GM10266 (cell line): ENCODE measurements at regions not wholly inside any gene's neighbourhood (a gene's known extent, or its start where the extent isn't known, plus 50 kb on each side); places are given as distances from the start of the nearest gene placed in this dataset.

Source experiments
- DNase-seq: peaks from one replicate; pipeline ENCODE4 v3.0.0; 2012; ENCODE audit errors: extremely low spot score
- TF ChIP-seq, protein P1 (sequence below): IDR thresholded peaks from 2 replicates; pipeline ENCODE4 v1.5.1; 2012; ENCODE audit warnings: mild to moderate bottlenecking, low read depth; ENCODE audit not compliant: control insufficient read depth, insufficient read depth; ENCODE audit errors: missing control alignments

DNA sequence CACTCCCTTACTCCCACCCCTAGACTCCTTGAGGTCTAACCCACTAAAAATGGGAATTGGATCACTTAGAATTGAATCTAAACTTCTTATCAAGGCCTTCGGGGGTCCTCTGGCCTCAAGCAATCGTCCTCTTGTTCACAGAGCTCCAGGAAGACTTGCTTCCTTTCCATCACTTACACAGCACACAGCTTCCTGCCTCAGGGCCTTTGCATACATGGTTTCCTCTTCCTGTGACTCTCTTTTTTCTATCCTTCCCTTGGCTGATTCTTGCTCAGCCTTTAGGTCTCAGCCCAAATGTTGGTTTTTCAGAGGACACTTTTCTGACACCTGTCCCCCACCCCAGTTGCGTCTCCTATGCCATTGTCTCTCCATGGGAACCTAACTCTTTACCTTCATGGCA lies 50.0 kb upstream of the ALDH1B1 start:
- DNase-seq: no peak

DNA sequence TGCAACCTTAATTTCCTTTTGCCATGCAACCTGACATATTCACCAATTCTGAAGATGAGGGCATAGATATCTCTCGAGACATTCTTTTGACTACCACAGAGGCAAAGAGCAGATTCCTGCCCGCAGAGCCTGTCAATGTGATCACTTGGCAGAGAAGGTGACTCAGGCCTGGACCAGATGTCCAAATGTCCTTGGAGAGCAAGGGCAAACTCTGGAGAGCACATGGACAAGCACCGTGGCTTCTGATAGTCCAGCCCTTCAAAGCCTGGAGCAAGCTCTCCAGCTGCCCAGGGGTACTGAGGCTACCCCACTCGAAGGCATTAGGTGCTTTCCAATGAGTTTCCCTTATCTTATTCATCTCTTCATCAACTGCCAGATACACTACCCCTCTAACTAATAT lies 50.4 kb upstream of the ALDH1B1 start:
- DNase-seq: no peak
- TF ChIP-seq, protein P1, sequence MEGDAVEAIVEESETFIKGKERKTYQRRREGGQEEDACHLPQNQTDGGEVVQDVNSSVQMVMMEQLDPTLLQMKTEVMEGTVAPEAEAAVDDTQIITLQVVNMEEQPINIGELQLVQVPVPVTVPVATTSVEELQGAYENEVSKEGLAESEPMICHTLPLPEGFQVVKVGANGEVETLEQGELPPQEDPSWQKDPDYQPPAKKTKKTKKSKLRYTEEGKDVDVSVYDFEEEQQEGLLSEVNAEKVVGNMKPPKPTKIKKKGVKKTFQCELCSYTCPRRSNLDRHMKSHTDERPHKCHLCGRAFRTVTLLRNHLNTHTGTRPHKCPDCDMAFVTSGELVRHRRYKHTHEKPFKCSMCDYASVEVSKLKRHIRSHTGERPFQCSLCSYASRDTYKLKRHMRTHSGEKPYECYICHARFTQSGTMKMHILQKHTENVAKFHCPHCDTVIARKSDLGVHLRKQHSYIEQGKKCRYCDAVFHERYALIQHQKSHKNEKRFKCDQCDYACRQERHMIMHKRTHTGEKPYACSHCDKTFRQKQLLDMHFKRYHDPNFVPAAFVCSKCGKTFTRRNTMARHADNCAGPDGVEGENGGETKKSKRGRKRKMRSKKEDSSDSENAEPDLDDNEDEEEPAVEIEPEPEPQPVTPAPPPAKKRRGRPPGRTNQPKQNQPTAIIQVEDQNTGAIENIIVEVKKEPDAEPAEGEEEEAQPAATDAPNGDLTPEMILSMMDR: no peak

More for the DNA sequence above, 50.0 kb upstream of the ALDH1B1 start:
- TF ChIP-seq, protein P1: no peak

DNA sequence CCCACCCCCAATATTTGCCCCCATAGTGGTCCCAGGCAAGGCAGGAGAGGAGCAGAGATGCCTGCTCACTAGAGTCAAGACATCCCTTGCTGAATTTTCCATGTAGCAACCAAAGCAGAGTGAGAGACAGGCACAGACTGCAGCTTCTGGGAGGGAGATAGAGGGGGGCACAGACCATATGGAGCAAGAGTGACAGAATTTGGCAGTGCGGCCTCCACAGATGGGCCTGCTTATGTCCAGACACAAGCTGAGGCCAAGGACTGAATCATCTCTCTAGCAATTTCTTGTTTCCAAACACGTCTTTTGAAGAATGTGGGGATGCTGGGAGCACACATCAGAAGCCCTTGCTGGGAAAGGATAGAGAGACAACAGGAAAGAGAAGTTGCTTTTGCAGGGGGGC lies 53.0 kb upstream of the ALDH1B1 start:
- DNase-seq: no peak
- TF ChIP-seq, protein P1: no peak

DNA sequence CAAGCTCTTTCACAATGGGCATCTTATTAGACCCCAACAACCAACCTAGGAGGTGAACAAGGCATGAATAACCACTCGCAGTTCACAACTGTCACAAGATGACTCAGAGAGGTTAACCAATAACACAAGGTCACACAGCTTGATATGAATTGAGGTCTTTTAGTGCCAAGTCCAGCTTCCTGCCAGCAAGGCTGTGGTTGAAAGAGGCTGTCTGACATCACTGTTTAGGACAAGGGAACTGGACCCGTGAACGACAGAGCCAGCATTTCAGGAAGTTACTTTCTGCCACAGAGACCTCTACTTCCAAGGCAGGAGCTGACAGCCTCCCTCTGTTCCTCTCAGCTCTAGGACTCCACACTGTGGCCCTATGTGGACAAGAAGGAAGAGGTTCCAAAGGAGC lies 53.4 kb upstream of the ALDH1B1 start:
- no peak for DNase-seq
- TF ChIP-seq, protein P1: no peak

DNA sequence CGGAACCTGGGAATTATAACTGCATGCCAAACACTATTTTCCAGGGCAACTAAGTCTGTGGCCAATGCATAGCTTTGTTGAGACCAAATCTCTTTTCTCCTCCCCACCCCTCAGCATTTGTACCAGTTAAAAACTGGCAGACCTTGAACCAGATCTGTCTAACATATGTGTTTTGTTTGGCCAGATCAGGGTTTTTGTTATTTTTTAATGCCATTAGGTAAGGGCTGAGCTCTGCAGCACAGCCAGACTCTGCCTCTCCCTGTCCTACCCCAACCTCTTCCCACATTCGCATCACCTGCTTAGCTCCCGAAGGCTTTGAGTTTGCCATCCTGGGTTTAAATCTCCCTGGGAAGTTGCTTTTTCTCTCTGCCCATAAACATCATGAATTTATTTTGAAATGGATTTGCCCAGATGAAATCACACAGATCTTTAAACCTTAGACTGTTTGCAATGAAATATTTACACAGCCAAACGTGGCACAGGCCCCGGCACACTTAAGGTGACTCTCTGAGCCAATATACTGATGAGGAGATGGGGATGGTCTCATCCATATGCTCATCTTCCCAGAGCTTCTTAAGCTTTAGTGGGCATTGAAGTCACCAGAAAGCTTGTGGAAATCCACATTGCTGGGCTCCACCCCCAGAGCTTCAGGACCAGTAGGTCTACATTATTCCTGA lies 54.0 kb upstream of the ALDH1B1 start:
- DNase-seq: no peak
- TF ChIP-seq, protein P1: no peak

DNA sequence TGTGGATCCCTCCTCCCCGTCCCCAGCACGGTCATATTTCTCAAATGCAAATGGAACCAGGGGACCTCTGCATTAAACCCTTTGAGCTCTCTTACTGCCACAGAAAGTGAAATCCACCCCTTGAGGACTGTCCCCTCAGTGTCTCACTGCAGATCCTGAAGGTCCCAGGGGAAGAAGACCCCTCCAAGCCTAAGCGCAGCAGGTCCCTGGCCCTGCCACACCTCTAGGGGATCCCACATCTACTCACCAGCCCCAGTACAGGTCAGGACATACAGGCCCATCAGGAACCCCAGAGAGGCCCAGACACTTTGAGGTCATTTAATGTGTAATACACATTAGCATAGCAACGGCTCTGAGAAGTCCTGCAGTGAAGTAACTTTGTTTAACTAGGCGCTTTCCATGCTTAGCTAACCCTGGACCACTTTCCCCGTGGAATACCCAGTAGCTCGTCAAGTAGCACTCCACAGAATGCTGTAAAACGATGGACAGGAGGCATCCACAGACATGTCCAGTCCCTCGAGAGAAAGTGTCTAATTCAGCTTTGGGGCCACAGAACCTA lies 54.7 kb upstream of the ALDH1B1 start:
- DNase-seq: no peak
- TF ChIP-seq, protein P1: no peak

DNA sequence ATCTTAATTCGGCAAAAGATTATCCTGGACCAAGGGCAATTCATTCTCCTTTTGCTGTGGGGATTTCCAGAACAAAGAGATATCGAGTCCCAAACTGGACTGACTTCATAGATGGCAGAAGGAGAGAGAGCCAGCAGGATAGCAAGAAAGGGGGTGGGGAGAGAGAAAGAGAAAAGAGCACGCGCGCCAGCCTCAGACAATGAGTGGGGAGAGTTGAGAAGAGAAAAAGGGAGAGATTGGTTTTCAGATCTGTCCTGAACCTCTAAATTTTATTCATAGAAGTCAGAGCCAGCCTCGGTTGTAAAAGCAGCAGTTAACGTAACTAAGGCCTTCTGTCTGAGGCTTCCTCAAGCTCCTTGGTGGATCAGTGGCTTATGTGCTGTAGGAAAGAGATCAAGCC lies 55.3 kb upstream of the ALDH1B1 start:
- no peak for DNase-seq
- TF ChIP-seq, protein P1: no peak
